GM12892 (cell line): ENCODE measurements at regions not wholly inside any gene's neighbourhood (a gene's known extent, or its start where the extent isn't known, plus 50 kb on each side); places are given as distances from the start of the nearest gene placed in this dataset.

ENCODE experiments used
- POLR2A ChIP-seq: IDR thresholded peaks from 2 replicates; pipeline ENCODE4 v1.6.1; 2011; ENCODE audit warnings: low read depth, low read length, control low read depth
- POLR2AphosphoS5 ChIP-seq: IDR thresholded peaks from 2 replicates; pipeline ENCODE4 v1.6.1; 2011; ENCODE audit warnings: low read depth, low read length, control low read depth
- TAF1 ChIP-seq: IDR thresholded peaks from 2 replicates; pipeline ENCODE4 v1.6.1; 2011; ENCODE audit warnings: low read depth, mild to moderate bottlenecking, control low read depth, low read length, borderline replicate concordance

DNA sequence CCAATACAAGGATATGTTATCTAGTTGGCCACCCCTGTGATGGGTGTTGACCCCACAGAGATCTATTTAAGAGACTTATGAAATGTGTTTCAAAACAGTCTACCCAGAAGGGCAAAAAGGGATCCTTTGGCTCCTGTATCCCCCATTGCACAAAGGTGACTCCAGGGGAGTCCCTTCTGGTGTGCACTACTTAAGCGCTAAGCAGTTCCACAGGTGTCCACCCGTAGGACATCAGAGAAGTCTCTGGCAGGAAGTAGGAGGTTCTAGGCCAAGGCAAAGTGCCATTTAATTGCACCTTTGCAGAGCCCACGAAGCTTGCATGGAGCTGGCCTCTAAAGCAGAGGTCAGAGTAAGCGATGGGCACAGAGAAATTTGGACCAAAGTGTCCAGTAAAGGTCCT, 147.7 kb downstream of the MRPL14 start:
- TF ChIP-seq POLR2A (no peak), TAF1 (no peak), POLR2AphosphoS5 (no peak)
